Smooth muscle cell (in vitro differentiated cells): ENCODE measurements at regions not wholly inside any gene's neighbourhood (a gene's known extent, or its start where the extent isn't known, plus 50 kb on each side); places are given as distances from the start of the nearest gene placed in this dataset.

ENCODE experiments used
- DNase-seq: peaks from one replicate; lab custom pipeline; 2025; ENCODE audit not compliant: unreplicated experiment; lab: John Stamatoyannopoulos, UW
- H2AFZ ChIP-seq: fragments of 200-600 bp; sonication (generic); 2 replicates; pipeline ENCODE4 v1.6.0; 2016; ENCODE audit warnings: antibody characterized with exemption, low read depth, mild to moderate bottlenecking
- H3F3A ChIP-seq: fragments of 200-600 bp; sonication (generic); 2 replicates; pipeline ENCODE4 v1.6.0; 2017; ENCODE audit warnings: antibody characterized with exemption, low read depth
- H3K27ac ChIP-seq: fragments of 200-600 bp; sonication (generic); 2 replicates; pipeline ENCODE4 v1.5.1; 2016; ENCODE audit warnings: low read depth, mild to moderate bottlenecking
- H3K27me3 ChIP-seq: fragments of 200-600 bp; sonication (generic); 2 replicates; pipeline ENCODE4 v1.6.1; 2016; ENCODE audit warnings: low read depth, mild to moderate bottlenecking
- H3K36me3 ChIP-seq: fragments of 200-600 bp; sonication (generic); 2 replicates; pipeline ENCODE4 v1.5.1; 2016; ENCODE audit warnings: low read depth
- H3K4me1 ChIP-seq: fragments of 200-600 bp; sonication (generic); 2 replicates; pipeline ENCODE4 v1.5.1; 2016; ENCODE audit warnings: low read depth
- H3K4me2 ChIP-seq: fragments of 200-600 bp; sonication (generic); 2 replicates; pipeline ENCODE4 v1.6.0; 2016; ENCODE audit warnings: mild to moderate bottlenecking
- H3K4me3 ChIP-seq: fragments of 200-600 bp; sonication (generic); 2 replicates; pipeline ENCODE4 v1.5.1; 2016; ENCODE audit warnings: mild to moderate bottlenecking
- H3K79me2 ChIP-seq: fragments of 200-600 bp; sonication (generic); 2 replicates; pipeline ENCODE4 v1.6.0; 2016; ENCODE audit warnings: low read depth, mild to moderate bottlenecking
- H3K9ac ChIP-seq: fragments of 200-600 bp; sonication (generic); 2 replicates; pipeline ENCODE4 v1.6.0; 2016; ENCODE audit warnings: low read depth
- H3K9me3 ChIP-seq: fragments of 200-600 bp; sonication (generic); replicated peaks from 2 replicates; pipeline ENCODE4 v1.5.1; 2016; ENCODE audit warnings: low read depth
- H4K20me1 ChIP-seq: fragments of 200-600 bp; sonication (generic); 2 replicates; pipeline ENCODE4 v1.6.0; 2016; ENCODE audit warnings: low read depth
- WGBS: methylation state at CpG from one replicate; pipeline ENCODE4 v1.1.7; 2016; ENCODE audit warnings: low lambda C conversion rate; 5-methylcytosine and 5-hydroxymethylcytosine counted together
- TF ChIP-seq, protein P1 (sequence below): fragments of 200-600 bp; sonication (generic); IDR thresholded peaks from 2 replicates; pipeline ENCODE4 v1.5.1; 2017; ENCODE audit warnings: borderline replicate concordance, mild to moderate bottlenecking, antibody characterized with exemption; ENCODE audit not compliant: insufficient read depth, poor library complexity, severe bottlenecking

DNA sequence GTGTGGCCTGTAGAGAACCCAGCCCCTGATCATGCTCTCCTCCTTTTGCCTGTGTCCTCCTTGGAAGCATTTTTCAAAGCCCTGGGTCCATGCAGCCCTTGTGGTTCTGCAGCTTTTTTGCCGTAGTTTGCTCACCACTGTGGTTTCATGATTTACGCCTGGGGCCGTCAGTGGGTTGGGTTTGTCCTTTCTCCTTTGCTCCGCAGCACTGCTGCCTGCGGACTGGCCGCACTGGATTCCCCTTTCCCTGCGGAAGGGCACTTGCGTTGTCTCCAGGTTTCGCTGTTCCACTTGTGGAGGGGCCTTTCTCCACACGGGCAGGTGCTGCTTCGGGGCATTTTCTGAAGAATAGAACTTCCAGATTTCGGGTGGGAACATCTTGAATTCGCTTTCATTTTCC is 1260.9 kb downstream of the BRD1 start:
- WGBS: 82% methylated on average over 13 of the region's 13 CpGs
- H4K20me1 ChIP-seq: no peaks in the 10 kb centered on the region
- TF ChIP-seq, protein P1, sequence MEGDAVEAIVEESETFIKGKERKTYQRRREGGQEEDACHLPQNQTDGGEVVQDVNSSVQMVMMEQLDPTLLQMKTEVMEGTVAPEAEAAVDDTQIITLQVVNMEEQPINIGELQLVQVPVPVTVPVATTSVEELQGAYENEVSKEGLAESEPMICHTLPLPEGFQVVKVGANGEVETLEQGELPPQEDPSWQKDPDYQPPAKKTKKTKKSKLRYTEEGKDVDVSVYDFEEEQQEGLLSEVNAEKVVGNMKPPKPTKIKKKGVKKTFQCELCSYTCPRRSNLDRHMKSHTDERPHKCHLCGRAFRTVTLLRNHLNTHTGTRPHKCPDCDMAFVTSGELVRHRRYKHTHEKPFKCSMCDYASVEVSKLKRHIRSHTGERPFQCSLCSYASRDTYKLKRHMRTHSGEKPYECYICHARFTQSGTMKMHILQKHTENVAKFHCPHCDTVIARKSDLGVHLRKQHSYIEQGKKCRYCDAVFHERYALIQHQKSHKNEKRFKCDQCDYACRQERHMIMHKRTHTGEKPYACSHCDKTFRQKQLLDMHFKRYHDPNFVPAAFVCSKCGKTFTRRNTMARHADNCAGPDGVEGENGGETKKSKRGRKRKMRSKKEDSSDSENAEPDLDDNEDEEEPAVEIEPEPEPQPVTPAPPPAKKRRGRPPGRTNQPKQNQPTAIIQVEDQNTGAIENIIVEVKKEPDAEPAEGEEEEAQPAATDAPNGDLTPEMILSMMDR: no peak
- no peaks in the 10 kb centered on the region for H3F3A ChIP-seq
- no peaks in the 10 kb centered on the region for H3K9me3 ChIP-seq
- H3K79me2 ChIP-seq: no peaks in the 10 kb centered on the region
- H3K36me3 ChIP-seq: no peaks in the 10 kb centered on the region
- no peaks in the 10 kb centered on the region for H3K4me1 ChIP-seq
- H3K27me3 ChIP-seq: no peaks in the 10 kb centered on the region
- H2AFZ ChIP-seq: no peak overlapping the region
- no peak for DNase-seq
- no peak overlapping the region for H3K9ac ChIP-seq
- H3K4me2 ChIP-seq: no peak overlapping the region
- H3K27ac ChIP-seq: no peak overlapping the region
- H3K4me3 ChIP-seq: no peak overlapping the region

DNA sequence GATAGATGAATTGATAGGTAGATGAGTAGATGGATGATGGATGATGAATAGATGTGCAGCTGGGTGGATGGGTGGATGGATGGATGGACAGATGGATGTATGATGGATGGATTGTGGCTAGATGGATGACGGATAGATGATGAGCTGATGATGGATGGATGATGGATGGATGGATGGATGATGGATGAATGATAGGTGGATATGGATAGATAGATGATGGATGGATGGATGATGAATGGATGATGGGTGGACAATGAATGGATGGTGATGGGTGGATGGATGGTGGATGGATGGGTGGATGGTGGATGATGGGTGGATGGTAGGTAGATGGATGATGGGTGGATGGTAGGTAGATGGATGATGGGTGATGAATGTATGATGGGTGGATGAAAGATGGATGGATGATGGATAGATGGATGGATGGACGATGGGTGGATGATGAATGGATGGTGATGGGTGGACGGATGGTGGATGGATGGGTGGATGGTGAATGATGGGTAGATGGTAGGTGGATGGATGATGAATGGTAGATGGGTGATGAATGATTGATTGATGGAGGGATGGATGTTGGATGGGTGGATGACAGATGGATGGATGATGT is 1261.7 kb downstream of the BRD1 start:
- Histone ChIP-seq H2AFZ (no peak overlapping the region), H3K27ac (no peak overlapping the region), H3K4me3 (no peak overlapping the region), H3K36me3 (no peaks in the 10 kb centered on the region), H3K9me3 (no peaks in the 10 kb centered on the region), H3K27me3 (no peaks in the 10 kb centered on the region), H4K20me1 (no peaks in the 10 kb centered on the region), H3K4me2 (no peak overlapping the region), H3K4me1 (no peaks in the 10 kb centered on the region), H3K9ac (no peak overlapping the region), H3F3A (no peaks in the 10 kb centered on the region), H3K79me2 (no peaks in the 10 kb centered on the region)
- TF ChIP-seq, protein P1: no peak
- 96% methylated on average over 3 of the region's 3 CpGs for WGBS
- no peak for DNase-seq

DNA sequence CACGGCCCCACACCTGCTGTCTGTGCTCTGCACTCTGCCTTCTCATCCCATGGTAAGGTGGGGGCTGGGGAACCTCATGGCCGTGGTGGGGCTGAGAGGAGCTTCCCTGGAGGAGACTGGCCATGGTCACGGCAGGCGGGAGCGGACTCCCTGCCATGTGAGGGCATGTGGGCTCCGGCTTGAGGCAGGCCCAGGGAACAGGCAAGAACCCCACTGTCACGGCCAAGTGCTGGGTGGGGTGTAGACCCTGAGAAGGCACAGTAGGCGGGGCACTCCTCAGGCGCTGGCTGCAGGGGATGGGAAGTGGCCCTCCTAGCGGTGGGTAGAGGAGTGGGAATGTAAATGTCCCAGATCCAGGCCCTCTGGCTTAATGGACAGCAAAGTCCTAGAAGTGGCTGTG is 1262.7 kb downstream of the BRD1 start:
- Histone ChIP-seq H3K79me2 (no peaks in the 10 kb centered on the region), H2AFZ (no peak overlapping the region), H4K20me1 (no peaks in the 10 kb centered on the region), H3K36me3 (no peaks in the 10 kb centered on the region), H3K9me3 (no peaks in the 10 kb centered on the region), H3K9ac (no peak overlapping the region), H3K4me1 (no peaks in the 10 kb centered on the region), H3K4me2 (no peak overlapping the region), H3K27me3 (no peaks in the 10 kb centered on the region), H3K27ac (no peak overlapping the region), H3F3A (no peaks in the 10 kb centered on the region), H3K4me3 (no peak overlapping the region)
- DNase-seq: no peak
- WGBS: 93% methylated on average over 10 of the region's 10 CpGs
- TF ChIP-seq, protein P1: no peak

DNA sequence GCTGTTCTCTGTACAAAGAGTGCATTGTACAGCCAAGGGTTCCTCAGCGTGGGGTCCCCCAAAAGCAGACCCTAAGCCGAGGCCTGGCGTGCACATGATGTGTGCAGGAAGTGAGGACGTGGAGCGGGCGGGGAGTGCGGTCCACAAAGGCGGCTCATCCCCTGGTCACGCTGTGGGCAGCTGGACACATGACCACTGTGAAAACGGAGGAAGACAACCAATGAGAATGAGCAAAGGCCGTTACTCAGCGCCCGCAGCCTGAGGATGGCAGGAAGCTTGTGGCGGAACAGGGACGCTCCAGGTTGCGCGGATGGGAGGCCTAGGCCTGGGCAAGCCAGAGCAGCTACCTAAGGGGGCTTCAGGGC is 1263.7 kb downstream of the BRD1 start:
- WGBS: 98% methylated on average over 17 of the region's 17 CpGs
- H4K20me1 ChIP-seq: no peaks in the 10 kb centered on the region
- no peak overlapping the region for H3K9ac ChIP-seq
- H3K27ac ChIP-seq: no peak overlapping the region
- H3K9me3 ChIP-seq: no peaks in the 10 kb centered on the region
- TF ChIP-seq, protein P1: no peak
- H3K4me1 ChIP-seq: no peaks in the 10 kb centered on the region
- H3F3A ChIP-seq: no peaks in the 10 kb centered on the region
- no peaks in the 10 kb centered on the region for H3K79me2 ChIP-seq
- H3K4me3 ChIP-seq: no peak overlapping the region
- no peaks in the 10 kb centered on the region for H3K36me3 ChIP-seq
- H3K27me3 ChIP-seq: no peaks in the 10 kb centered on the region
- H2AFZ ChIP-seq: no peak overlapping the region
- no peak for DNase-seq
- H3K4me2 ChIP-seq: no peak overlapping the region
